ENCODE measurements at regions not wholly inside any gene's neighbourhood (a gene's known extent, or its start where the extent isn't known, plus 50 kb on each side); places are given as distances from the start of the nearest gene placed in this dataset.

DNA sequence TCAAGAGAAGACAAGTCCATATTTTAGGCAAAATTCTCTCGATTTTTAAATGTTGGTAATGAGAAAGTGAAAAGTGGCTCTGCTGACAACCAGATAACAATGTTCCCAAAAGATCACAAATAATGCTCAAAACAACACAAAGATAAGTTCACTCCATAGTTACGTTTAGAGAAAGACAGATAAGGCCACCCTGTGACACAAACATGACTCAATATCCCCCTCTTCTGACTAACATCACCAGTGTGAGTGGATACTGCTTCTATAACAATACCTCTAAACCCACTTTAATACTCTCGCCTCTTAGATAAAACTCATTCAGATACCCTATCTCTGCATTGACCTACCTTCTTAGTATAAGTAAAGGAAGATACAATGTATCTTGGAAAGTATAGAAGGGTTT is 51.2 kb upstream of the RGS7 start:
- no peak for TF ChIP-seq EZH2 (optimal IDR thresholded peaks at IDR 0.05; ENCODE audit: low read depth, low read length)
- TF ChIP-seq, protein P1, sequence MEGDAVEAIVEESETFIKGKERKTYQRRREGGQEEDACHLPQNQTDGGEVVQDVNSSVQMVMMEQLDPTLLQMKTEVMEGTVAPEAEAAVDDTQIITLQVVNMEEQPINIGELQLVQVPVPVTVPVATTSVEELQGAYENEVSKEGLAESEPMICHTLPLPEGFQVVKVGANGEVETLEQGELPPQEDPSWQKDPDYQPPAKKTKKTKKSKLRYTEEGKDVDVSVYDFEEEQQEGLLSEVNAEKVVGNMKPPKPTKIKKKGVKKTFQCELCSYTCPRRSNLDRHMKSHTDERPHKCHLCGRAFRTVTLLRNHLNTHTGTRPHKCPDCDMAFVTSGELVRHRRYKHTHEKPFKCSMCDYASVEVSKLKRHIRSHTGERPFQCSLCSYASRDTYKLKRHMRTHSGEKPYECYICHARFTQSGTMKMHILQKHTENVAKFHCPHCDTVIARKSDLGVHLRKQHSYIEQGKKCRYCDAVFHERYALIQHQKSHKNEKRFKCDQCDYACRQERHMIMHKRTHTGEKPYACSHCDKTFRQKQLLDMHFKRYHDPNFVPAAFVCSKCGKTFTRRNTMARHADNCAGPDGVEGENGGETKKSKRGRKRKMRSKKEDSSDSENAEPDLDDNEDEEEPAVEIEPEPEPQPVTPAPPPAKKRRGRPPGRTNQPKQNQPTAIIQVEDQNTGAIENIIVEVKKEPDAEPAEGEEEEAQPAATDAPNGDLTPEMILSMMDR (IDR thresholded peaks at IDR 0.05; ENCODE audit: low read length), result no peak
- no peak for TF ChIP-seq EZH2phosphoT487 (IDR thresholded peaks at IDR 0.05; ENCODE audit: low read length)

Measured in MM.1S (cell line).